ENCODE measurements at regions not wholly inside any gene's neighbourhood (a gene's known extent, or its start where the extent isn't known, plus 50 kb on each side); places are given as distances from the start of the nearest gene placed in this dataset.
"Not testable (repeated sequence)": the region's sequence is repeated elsewhere in the genome, so short reads cannot be mapped to it uniquely, and the experiment has no call there.

DNA sequence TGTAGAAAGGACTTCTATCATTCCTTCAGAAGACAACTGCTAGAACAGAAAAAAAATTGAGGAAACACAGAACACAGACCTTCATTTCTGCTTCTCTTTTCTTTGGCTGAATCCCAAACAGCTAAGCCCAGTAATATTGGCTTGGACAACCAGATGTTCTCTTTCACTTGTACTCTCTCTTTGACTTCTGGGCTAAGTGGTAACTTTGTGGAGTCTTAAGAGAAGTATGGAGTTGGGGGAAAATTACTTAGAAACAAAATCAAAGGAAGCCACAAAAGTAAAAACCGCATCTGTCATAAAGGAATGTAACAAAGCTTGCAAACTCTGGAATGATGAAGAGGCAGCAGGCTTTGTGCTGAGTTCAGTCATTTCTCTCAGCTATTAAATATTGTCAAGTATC, 587.5 kb downstream of the CBLN4 start:
- TF ChIP-seq, protein P1, sequence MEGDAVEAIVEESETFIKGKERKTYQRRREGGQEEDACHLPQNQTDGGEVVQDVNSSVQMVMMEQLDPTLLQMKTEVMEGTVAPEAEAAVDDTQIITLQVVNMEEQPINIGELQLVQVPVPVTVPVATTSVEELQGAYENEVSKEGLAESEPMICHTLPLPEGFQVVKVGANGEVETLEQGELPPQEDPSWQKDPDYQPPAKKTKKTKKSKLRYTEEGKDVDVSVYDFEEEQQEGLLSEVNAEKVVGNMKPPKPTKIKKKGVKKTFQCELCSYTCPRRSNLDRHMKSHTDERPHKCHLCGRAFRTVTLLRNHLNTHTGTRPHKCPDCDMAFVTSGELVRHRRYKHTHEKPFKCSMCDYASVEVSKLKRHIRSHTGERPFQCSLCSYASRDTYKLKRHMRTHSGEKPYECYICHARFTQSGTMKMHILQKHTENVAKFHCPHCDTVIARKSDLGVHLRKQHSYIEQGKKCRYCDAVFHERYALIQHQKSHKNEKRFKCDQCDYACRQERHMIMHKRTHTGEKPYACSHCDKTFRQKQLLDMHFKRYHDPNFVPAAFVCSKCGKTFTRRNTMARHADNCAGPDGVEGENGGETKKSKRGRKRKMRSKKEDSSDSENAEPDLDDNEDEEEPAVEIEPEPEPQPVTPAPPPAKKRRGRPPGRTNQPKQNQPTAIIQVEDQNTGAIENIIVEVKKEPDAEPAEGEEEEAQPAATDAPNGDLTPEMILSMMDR (IDR thresholded peaks at IDR 0.05; ENCODE audit: extremely low read depth, insufficient read depth, missing control alignments), result no peak
- in situ Hi-C loops (cut with MboI; ENCODE audit: low pct_unique_long_range_greater_than_20kb, low sequenced_read_pairs, unreplicated experiment), result no loop called here
- DNase-seq (ENCODE audit: low spot score), result no peak

DNA sequence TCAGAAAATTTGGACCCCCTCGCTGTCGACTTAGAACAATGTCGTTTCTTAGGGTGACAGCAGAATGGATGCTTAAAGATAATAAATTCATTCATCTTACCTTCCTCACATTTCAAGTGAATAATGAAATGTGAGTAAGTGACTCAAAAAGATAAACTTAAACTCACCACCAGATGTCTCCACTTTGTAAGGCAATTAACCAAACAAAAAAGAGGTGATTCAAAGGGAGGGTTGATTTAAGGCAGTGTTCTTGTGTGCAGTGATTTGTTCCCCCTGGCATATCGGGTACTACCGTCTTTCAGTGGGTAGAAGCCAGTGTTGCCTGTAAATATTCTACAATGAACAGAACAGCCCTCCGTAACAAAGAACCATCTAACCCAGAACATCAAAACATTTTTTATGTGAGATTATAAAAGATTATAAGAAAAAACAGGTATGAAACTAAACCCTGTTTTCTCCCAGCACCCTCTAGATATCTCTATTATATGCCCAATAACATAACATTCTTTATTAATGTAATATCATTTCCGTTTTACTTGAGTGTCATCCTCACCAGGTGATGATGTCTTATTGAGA, 589.7 kb downstream of the CBLN4 start:
- DNase-seq (ENCODE audit: low spot score), result no peak
- TF ChIP-seq, protein P1 (IDR thresholded peaks at IDR 0.05; ENCODE audit: extremely low read depth, insufficient read depth, missing control alignments), result peak; percentile 17
- in situ Hi-C loops (cut with MboI; ENCODE audit: low pct_unique_long_range_greater_than_20kb, low sequenced_read_pairs, unreplicated experiment), result no loop called here

GRCh38 chr20:55412508-55412907, 592.8 kb downstream of the CBLN4 start:
- DNase-seq (ENCODE audit: low spot score); in situ Hi-C loops (cut with MboI; ENCODE audit: low pct_unique_long_range_greater_than_20kb, low sequenced_read_pairs, unreplicated experiment): not testable (repeated sequence)

GRCh38 chr20:55406891-55407290, 598.4 kb downstream of the CBLN4 start:
- in situ Hi-C loops (cut with MboI; ENCODE audit: low pct_unique_long_range_greater_than_20kb, low sequenced_read_pairs, unreplicated experiment), result no loop called here
- TF ChIP-seq, protein P1 (IDR thresholded peaks at IDR 0.05; ENCODE audit: extremely low read depth, insufficient read depth, missing control alignments), result no peak
- no peak for DNase-seq (ENCODE audit: low spot score)

DNA sequence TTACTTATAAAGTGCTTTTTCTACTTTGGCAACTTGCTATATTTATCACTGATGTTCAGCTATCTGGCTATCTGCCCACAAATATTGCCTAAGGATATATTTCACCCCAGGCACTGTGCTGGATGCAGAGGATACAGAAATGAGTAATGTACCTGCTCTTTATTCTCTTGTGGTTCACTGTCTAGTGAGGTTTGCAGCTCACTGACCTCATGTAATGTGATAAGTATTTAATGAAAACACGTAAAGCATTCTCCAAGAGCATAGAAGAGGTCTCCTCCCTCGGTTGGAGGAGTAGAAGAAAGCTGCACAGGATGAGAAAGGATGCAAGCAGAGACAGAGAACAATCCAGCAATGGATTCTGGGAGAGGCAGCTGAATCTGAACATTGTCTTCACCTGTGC, 610.7 kb downstream of the CBLN4 start:
- DNase-seq (ENCODE audit: low spot score), result no peak
- in situ Hi-C loops (cut with MboI; ENCODE audit: low pct_unique_long_range_greater_than_20kb, low sequenced_read_pairs, unreplicated experiment), result no loop called here
- TF ChIP-seq, protein P1 (IDR thresholded peaks at IDR 0.05; ENCODE audit: extremely low read depth, insufficient read depth, missing control alignments), result no peak

DNA sequence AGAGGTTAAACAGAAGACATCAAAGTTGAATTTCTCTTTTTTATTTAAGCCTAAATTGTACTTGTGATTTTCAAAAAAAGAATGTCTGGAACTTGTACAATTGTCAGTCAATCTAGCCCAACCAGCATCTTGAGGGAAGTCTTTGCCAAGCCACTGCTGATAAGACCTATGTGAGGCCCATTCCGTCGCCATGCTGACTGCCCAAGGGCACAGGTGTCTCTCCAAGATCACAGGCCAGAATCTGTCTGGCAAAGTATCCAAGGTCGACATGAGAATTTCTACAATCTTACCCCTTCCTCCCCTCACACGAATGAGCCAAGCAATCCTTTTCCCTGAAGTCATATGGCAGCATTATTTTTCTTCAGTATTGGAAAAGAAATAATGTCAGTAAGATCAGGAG, 614.5 kb downstream of the CBLN4 start:
- in situ Hi-C loops (cut with MboI; ENCODE audit: low pct_unique_long_range_greater_than_20kb, low sequenced_read_pairs, unreplicated experiment), result no loop called here

DNA sequence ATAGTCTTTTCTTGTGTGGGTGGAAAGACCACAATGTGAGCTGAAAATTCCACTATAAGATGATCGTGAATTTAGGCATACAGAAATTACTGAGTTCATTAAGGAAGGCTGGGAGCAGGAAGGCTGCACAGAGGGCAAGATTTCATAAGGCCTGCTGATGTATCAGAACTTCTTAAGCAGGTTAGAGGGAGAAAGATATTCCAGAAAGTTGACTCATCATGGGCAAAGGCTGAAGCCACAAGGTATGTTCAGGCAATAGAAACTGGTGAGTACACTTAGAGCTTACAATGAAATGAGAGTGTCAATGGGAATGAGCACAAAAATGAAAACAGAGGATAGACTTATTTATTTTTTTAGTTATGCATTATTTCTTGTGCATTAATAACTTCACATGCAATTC, 618.6 kb downstream of the CBLN4 start:
- in situ Hi-C loops (cut with MboI; ENCODE audit: low pct_unique_long_range_greater_than_20kb, low sequenced_read_pairs, unreplicated experiment), result no loop called here
- no peak for DNase-seq (ENCODE audit: low spot score)
- TF ChIP-seq, protein P1 (IDR thresholded peaks at IDR 0.05; ENCODE audit: extremely low read depth, insufficient read depth, missing control alignments), result no peak

More for the DNA sequence above, 614.5 kb downstream of the CBLN4 start:
- TF ChIP-seq, protein P1 (IDR thresholded peaks at IDR 0.05; ENCODE audit: extremely low read depth, insufficient read depth, missing control alignments), result no peak
- DNase-seq (ENCODE audit: low spot score), result no peak

All from GM13977 (cell line).